ENCODE measurements at regions not wholly inside any gene's neighbourhood (a gene's known extent, or its start where the extent isn't known, plus 50 kb on each side); places are given as distances from the start of the nearest gene placed in this dataset.

GRCh38 chr9:15032860-15033259, 122.6 kb upstream of the FREM1 start:
- no peak for TF ChIP-seq CTCF (conservative IDR thresholded peaks at IDR 0.05)
- no peak for TF ChIP-seq ZFX (IDR thresholded peaks at IDR 0.05)
